Osteoblast (primary cell): ENCODE measurements at regions not wholly inside any gene's neighbourhood (a gene's known extent, or its start where the extent isn't known, plus 50 kb on each side); places are given as distances from the start of the nearest gene placed in this dataset.
A peak's percentile ranks its signal among the peaks of the same experiment; 100 is the strongest.

Experiments used
- DNase-seq: peaks from one replicate; pipeline ENCODE4 v3.0.0; 2011; ENCODE audit warnings: low spot score, mixed read lengths; ENCODE audit not compliant: insufficient read length; ENCODE audit errors: missing footprints
- H2AFZ ChIP-seq: 2 replicates; pipeline ENCODE4 v1.6.0; 2011; ENCODE audit warnings: mild to moderate bottlenecking, low read length
- H3K27ac ChIP-seq: 2 replicates; pipeline ENCODE4 v1.5.1; 2011; ENCODE audit warnings: mild to moderate bottlenecking, low read depth, low read length, moderate library complexity
- H3K27me3 ChIP-seq: 2 replicates; pipeline ENCODE4 v1.6.0; 2012; ENCODE audit warnings: mild to moderate bottlenecking, control low read depth, inconsistent platforms, low read length, moderate library complexity; ENCODE audit not compliant: insufficient read depth
- H3K36me3 ChIP-seq: 2 replicates; pipeline ENCODE4 v1.5.1; 2011; ENCODE audit warnings: mild to moderate bottlenecking, low read length, control low read depth, moderate library complexity; ENCODE audit not compliant: insufficient read depth
- H3K4me1 ChIP-seq: 2 replicates; pipeline ENCODE4 v1.5.1; 2011; ENCODE audit warnings: mild to moderate bottlenecking, low read length, control low read depth, moderate library complexity; ENCODE audit not compliant: insufficient read depth
- H3K4me2 ChIP-seq: 2 replicates; pipeline ENCODE4 v1.6.0; 2011; ENCODE audit warnings: mild to moderate bottlenecking, low read length; ENCODE audit not compliant: insufficient read depth
- H3K4me3 ChIP-seq: fragments of 200-600 bp; sonication (generic); 3 replicates; pipeline ENCODE4 v1.5.1; 2012; ENCODE audit warnings: mild to moderate bottlenecking, low read length, inconsistent platforms; ENCODE audit not compliant: insufficient read depth
- H3K79me2 ChIP-seq: 2 replicates; pipeline ENCODE4 v1.6.0; 2012; ENCODE audit warnings: mild to moderate bottlenecking, low read length, control low read depth, inconsistent platforms; ENCODE audit not compliant: insufficient read depth
- H3K9me3 ChIP-seq: 2 replicates; pipeline ENCODE4 v1.5.1; 2011; ENCODE audit warnings: low read depth, low read length, control low read depth
- H4K20me1 ChIP-seq: 2 replicates; pipeline ENCODE4 v1.6.0; 2012; ENCODE audit warnings: mild to moderate bottlenecking, low read length, control low read depth; ENCODE audit not compliant: insufficient read depth
- TF ChIP-seq, protein P1 (sequence below): IDR thresholded peaks from 2 replicates; pipeline ENCODE4 v1.5.1; 2011; ENCODE audit warnings: mild to moderate bottlenecking, low read depth, low read length, moderate library complexity; ENCODE audit errors: extremely low read depth

DNA sequence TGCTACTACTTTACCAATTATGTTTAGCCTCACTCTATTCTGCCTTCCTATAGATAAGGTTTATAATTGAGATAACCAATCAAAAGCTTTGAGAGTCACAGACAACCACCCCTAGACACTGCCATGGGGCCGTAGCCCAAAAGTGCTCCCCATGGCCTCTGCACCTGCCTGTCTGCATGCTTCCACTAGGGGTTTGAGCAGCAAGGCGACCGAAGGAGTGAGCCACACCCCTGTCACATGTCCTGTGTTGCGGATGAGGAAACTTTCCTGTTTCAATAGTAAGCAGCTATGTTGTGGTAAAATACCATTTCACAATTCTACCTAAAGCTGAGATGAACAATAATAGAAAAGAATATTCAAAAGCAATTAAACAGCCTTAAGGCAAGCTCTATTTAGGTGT lies 856.0 kb upstream of the FRG1 start:
- Histone ChIP-seq H4K20me1 (no peaks in the 10 kb centered on the region), H3K4me2 (no peak overlapping the region), H3K36me3 (no peaks in the 10 kb centered on the region), H3K27me3 (no peaks in the 10 kb centered on the region), H3K9me3 (no peaks in the 10 kb centered on the region), H3K27ac (no peak overlapping the region), H3K4me3 (no peak overlapping the region), H3K79me2 (no peaks in the 10 kb centered on the region), H3K4me1 (no peaks in the 10 kb centered on the region), H2AFZ (no peak overlapping the region)
- no peak for DNase-seq
- TF ChIP-seq, protein P1, sequence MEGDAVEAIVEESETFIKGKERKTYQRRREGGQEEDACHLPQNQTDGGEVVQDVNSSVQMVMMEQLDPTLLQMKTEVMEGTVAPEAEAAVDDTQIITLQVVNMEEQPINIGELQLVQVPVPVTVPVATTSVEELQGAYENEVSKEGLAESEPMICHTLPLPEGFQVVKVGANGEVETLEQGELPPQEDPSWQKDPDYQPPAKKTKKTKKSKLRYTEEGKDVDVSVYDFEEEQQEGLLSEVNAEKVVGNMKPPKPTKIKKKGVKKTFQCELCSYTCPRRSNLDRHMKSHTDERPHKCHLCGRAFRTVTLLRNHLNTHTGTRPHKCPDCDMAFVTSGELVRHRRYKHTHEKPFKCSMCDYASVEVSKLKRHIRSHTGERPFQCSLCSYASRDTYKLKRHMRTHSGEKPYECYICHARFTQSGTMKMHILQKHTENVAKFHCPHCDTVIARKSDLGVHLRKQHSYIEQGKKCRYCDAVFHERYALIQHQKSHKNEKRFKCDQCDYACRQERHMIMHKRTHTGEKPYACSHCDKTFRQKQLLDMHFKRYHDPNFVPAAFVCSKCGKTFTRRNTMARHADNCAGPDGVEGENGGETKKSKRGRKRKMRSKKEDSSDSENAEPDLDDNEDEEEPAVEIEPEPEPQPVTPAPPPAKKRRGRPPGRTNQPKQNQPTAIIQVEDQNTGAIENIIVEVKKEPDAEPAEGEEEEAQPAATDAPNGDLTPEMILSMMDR: no peak

DNA sequence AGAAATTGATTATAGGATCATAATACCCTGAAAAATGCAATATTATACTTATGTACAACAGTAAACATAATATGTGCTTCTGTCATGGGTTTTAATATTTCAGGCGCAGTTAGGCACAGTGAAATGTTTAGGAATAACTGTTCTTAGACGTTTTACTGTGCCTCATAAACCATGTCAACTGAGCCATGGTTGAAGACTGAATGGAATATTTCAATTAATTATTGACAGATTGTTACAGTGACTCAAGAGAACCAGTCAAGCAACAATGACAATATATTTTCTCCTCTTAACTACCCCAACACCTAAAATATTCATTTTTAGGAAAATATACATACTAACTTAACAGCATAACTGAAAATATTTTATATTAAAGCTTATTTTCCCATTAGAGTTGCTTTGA lies 852.7 kb upstream of the FRG1 start:
- H3K79me2 ChIP-seq: no peaks in the 10 kb centered on the region
- H3K4me1 ChIP-seq: peaks cover 5% of the 10 kb centered on the region
- H3K36me3 ChIP-seq: no peaks in the 10 kb centered on the region
- H3K4me2 ChIP-seq: no peak overlapping the region
- H3K4me3 ChIP-seq: no peak overlapping the region
- no peaks in the 10 kb centered on the region for H3K27me3 ChIP-seq
- H3K9me3 ChIP-seq: no peaks in the 10 kb centered on the region
- TF ChIP-seq, protein P1: no peak
- no peaks in the 10 kb centered on the region for H4K20me1 ChIP-seq
- no peak for DNase-seq
- no peak overlapping the region for H3K27ac ChIP-seq
- H2AFZ ChIP-seq: no peak overlapping the region

DNA sequence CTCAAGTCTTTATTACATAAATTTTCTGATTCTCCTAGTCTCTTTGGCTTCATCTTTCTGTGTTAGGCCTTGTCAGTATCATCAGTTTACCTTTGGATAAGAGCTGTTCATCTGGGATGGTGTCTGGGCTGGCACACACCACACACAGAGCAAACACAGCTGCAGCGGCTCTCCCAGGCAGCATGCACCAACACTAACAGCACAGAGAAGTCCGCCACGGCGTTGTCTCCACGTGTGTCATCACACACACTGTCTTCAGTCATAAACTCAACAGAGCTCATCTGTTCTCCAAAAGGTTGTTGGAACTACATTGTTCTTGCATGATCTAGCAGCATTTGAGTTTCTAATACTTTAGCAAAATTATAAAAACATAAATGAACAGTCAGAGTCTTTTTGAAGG lies 851.9 kb upstream of the FRG1 start:
- no peak overlapping the region for H2AFZ ChIP-seq
- H3K36me3 ChIP-seq: no peaks in the 10 kb centered on the region
- no peak overlapping the region for H3K4me3 ChIP-seq
- no peaks in the 10 kb centered on the region for H3K27me3 ChIP-seq
- no peaks in the 10 kb centered on the region for H3K79me2 ChIP-seq
- no peaks in the 10 kb centered on the region for H4K20me1 ChIP-seq
- peaks cover 5% of the 10 kb centered on the region for H3K4me1 ChIP-seq
- TF ChIP-seq, protein P1: no peak
- H3K27ac ChIP-seq: no peak overlapping the region
- no peaks in the 10 kb centered on the region for H3K9me3 ChIP-seq
- H3K4me2 ChIP-seq: no peak overlapping the region
- DNase-seq: no peak

DNA sequence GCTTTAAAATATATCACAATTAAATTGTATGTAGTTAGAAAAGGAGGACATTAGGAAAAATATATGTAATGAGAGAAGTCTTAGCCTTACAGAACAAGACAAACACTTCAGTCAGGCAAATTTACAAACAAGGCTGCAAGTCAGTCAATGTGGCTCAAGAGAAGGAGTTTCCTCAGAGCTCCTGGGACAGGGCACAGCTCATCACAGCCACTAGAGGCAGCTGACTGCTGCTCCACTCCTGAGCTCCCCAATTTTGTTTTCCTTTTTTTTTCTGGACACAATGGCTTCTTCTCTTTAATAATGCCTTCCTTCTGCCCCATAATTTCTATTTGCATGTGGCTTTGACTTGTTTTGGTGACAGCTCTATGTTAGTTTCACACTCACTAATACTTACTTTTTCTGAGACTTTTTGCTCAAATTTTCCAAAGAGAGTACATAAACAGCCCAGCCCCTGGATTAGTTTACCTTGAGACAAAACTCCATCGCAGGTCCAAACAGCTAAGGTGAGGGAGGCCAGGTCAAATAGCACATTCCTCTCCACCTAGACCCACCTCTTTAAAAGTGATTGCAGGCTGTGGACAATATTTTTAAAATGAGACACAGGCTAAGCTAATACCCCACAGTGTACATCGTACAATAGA lies 850.4 kb upstream of the FRG1 start:
- no peaks in the 10 kb centered on the region for H3K9me3 ChIP-seq
- DNase-seq: peak; percentile 81
- TF ChIP-seq, protein P1: peak; percentile 77

More for the DNA sequence above, 850.4 kb upstream of the FRG1 start:
- Histone ChIP-seq H3K4me1 (peaks cover 5% of the 10 kb centered on the region), H3K79me2 (no peaks in the 10 kb centered on the region), H3K4me3 (no peak overlapping the region), H3K27me3 (no peaks in the 10 kb centered on the region), H3K27ac (no peak overlapping the region), H3K4me2 (no peak overlapping the region), H2AFZ (peak overlapping the region; percentile 19), H4K20me1 (no peaks in the 10 kb centered on the region), H3K36me3 (no peaks in the 10 kb centered on the region)
